ENCODE measurements at regions not wholly inside any gene's neighbourhood (a gene's known extent, or its start where the extent isn't known, plus 50 kb on each side); places are given as distances from the start of the nearest gene placed in this dataset.

DNA sequence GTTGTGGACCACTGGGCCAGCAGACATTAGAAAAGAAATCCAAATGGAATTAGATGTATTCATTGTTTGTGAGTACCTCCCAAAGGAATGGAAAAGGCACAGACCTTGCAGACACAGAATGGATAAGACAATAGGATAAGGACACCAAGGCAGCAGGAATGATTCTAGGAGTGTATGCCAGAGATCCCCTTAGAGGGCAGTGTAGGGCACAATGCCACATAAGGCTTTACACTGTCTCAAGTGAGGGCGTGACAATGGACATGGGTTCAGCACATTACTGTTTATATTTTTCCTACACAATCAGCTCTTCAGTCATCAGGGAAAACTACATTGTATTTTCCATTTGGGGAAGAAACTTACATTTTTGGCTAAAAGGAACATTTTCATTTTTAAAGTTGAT is 250.9 kb downstream of the PTH2R start:
- TF ChIP-seq SIN3A (IDR thresholded peaks at IDR 0.05; ENCODE audit: borderline replicate concordance, insufficient read depth, low read depth, low read length): no peak
- TF ChIP-seq, protein P1, sequence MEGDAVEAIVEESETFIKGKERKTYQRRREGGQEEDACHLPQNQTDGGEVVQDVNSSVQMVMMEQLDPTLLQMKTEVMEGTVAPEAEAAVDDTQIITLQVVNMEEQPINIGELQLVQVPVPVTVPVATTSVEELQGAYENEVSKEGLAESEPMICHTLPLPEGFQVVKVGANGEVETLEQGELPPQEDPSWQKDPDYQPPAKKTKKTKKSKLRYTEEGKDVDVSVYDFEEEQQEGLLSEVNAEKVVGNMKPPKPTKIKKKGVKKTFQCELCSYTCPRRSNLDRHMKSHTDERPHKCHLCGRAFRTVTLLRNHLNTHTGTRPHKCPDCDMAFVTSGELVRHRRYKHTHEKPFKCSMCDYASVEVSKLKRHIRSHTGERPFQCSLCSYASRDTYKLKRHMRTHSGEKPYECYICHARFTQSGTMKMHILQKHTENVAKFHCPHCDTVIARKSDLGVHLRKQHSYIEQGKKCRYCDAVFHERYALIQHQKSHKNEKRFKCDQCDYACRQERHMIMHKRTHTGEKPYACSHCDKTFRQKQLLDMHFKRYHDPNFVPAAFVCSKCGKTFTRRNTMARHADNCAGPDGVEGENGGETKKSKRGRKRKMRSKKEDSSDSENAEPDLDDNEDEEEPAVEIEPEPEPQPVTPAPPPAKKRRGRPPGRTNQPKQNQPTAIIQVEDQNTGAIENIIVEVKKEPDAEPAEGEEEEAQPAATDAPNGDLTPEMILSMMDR (IDR thresholded peaks at IDR 0.05): peak; percentile 21; the same call in 1 of the 2 replicates
- TF ChIP-seq, protein P2, sequence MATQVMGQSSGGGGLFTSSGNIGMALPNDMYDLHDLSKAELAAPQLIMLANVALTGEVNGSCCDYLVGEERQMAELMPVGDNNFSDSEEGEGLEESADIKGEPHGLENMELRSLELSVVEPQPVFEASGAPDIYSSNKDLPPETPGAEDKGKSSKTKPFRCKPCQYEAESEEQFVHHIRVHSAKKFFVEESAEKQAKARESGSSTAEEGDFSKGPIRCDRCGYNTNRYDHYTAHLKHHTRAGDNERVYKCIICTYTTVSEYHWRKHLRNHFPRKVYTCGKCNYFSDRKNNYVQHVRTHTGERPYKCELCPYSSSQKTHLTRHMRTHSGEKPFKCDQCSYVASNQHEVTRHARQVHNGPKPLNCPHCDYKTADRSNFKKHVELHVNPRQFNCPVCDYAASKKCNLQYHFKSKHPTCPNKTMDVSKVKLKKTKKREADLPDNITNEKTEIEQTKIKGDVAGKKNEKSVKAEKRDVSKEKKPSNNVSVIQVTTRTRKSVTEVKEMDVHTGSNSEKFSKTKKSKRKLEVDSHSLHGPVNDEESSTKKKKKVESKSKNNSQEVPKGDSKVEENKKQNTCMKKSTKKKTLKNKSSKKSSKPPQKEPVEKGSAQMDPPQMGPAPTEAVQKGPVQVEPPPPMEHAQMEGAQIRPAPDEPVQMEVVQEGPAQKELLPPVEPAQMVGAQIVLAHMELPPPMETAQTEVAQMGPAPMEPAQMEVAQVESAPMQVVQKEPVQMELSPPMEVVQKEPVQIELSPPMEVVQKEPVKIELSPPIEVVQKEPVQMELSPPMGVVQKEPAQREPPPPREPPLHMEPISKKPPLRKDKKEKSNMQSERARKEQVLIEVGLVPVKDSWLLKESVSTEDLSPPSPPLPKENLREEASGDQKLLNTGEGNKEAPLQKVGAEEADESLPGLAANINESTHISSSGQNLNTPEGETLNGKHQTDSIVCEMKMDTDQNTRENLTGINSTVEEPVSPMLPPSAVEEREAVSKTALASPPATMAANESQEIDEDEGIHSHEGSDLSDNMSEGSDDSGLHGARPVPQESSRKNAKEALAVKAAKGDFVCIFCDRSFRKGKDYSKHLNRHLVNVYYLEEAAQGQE (IDR thresholded peaks at IDR 0.05; ENCODE audit: insufficient read depth in 1 of 2, low read depth in 2 of 2, low read length in 1 of 2): no peak
- no peak for ATAC-seq
- Histone ChIP-seq H3K9me3 (ENCODE audit: control insufficient read depth, insufficient read depth, low read depth, low read length) (no peaks in the 10 kb centered on the region; the same call in 1 of the 2 replicates), H3K4me1 (ENCODE audit: control insufficient read depth, insufficient read depth, low read length) (no peaks in the 10 kb centered on the region), H3K36me3 (ENCODE audit: control insufficient read depth, insufficient read depth, low read length) (no peaks in the 10 kb centered on the region), H3K4me3 (ENCODE audit: low read depth in 2 of 2, low read length in 2 of 2) (no peak overlapping the region), H3K27me3 (ENCODE audit: control insufficient read depth, insufficient read depth, low read length) (no peaks in the 10 kb centered on the region), H3K27ac (ENCODE audit: low read length) (no peak overlapping the region)
- ChIA-PET POLR2A (no interaction called here), CTCF (no interaction called here)
- BruUV-seq (replicated peaks): no TSS peak
- in situ Hi-C loops (cut with HindIII; ENCODE audit: low pct_unique_long_range_greater_than_20kb, low sequenced_read_pairs) (no loop called here), intact Hi-C loops (cut with micrococcal nuclease; ENCODE audit: unreplicated experiment) (no loop called here)
- no peak for DNase-seq (ENCODE audit: low read depth, low spot score)

DNA sequence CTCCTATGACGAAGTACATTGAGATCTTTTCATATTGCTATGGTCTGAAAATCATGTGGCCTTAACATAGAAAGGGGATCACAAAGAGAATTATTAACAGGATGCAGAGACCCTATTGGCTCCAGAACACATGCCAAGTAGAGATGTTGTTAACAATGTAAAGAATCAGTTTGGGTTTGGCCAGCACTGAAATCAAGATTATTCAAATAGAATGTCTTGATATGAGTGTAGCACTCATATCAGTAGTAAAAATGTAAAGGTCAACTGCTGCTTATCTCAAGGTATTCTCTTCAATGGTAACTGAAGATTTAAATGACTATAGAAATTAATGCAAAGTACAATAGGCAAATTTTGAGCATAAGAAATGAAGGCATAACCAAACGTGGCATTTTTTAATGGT is 262.8 kb downstream of the PTH2R start:
- CTCF ChIA-PET: no interaction called here
- in situ Hi-C loops (cut with HindIII; ENCODE audit: low pct_unique_long_range_greater_than_20kb, low sequenced_read_pairs): no loop called here

More for the DNA sequence above, 262.8 kb downstream of the PTH2R start:
- no peaks in the 10 kb centered on the region for H3K36me3 ChIP-seq (ENCODE audit: control insufficient read depth, insufficient read depth, low read length)
- no peaks in the 10 kb centered on the region for H3K4me1 ChIP-seq (ENCODE audit: control insufficient read depth, insufficient read depth, low read length)
- ATAC-seq: no peak
- no peaks in the 10 kb centered on the region for H3K9me3 ChIP-seq (ENCODE audit: control insufficient read depth, insufficient read depth, low read depth, low read length)
- POLR2A ChIA-PET: no interaction called here
- no peak overlapping the region for H3K27ac ChIP-seq (ENCODE audit: low read length)
- BruUV-seq (replicated peaks): no TSS peak
- no peak for DNase-seq (ENCODE audit: low read depth, low spot score)
- no peaks in the 10 kb centered on the region for H3K27me3 ChIP-seq (ENCODE audit: control insufficient read depth, insufficient read depth, low read length)
- intact Hi-C loops (cut with micrococcal nuclease; ENCODE audit: unreplicated experiment): no loop called here
- H3K4me3 ChIP-seq (ENCODE audit: low read depth in 2 of 2, low read length in 2 of 2): no peak overlapping the region
- no peak for TF ChIP-seq SIN3A (IDR thresholded peaks at IDR 0.05; ENCODE audit: borderline replicate concordance, insufficient read depth, low read depth, low read length)
- TF ChIP-seq, protein P1 (IDR thresholded peaks at IDR 0.05): no peak
- no peak for TF ChIP-seq POLR2AphosphoS5 (IDR thresholded peaks at IDR 0.05; ENCODE audit: low read depth, low read length)
- TF ChIP-seq, protein P2 (IDR thresholded peaks at IDR 0.05; ENCODE audit: insufficient read depth in 1 of 2, low read depth in 2 of 2, low read length in 1 of 2): no peak
- no peak for TF ChIP-seq TCF7L2 (IDR thresholded peaks at IDR 0.05; ENCODE audit: low read depth, low read length)
